A549 (cell line): ENCODE measurements at regions not wholly inside any gene's neighbourhood (a gene's known extent, or its start where the extent isn't known, plus 50 kb on each side); places are given as distances from the start of the nearest gene placed in this dataset.

Source experiments
- ATAC-seq, 2 experiments: fragments of 200-7000 bp in 1 of 2; fragments of >200 bp in 1 of 2; cut with Nextera tagmentation in 1 of 2; cut with Tn5 transposase in 1 of 2; 3 replicates each; pipeline versions ENCODE4 v1.8.0 to v1.9.1; 2018 to 2020; ENCODE audit warnings: mild to moderate bottlenecking in 1 of 2, moderate library complexity in 1 of 2
- CTCF ChIA-PET: fragments of 300-600 bp; sonication (Branson Sonifier 250); formaldehyde crosslinking; extraction: SDS; loops from one replicate; lab custom pipeline; 2021; ENCODE audit warnings: antibody characterized with exemption, inconsistent platforms; lab: Yijun Ruan, JAX
- POLR2A ChIA-PET: fragments of 350-600 bp; formaldehyde crosslinking; extraction: SDS; loops from one replicate; lab custom pipeline; 2021; ENCODE audit warnings: antibody characterized with exemption, inconsistent platforms; lab: Yijun Ruan, JAX
- DNase-seq, 2 experiments: peaks; one replicate each; pipeline versions ENCODE4 v3.0.0 to v3.0.0-alpha.2; 2011 to 2016; ENCODE audit warnings: low read depth in 1 of 2, low spot score in 1 of 2
- FAIRE-seq: peaks from 2 replicates; lab custom pipeline; 2011; peaks lifted over from hg19 to GRCh38; lab: Jason Lieb, UNC
- H3K27ac ChIP-seq, 2 experiments: fragments of >200 bp; sonication (Bioruptor Twin); formaldehyde crosslinking; 3 replicates each; pipeline ENCODE4 v1.5.1; 2016 to 2017
- H3K4me1 ChIP-seq: fragments of >200 bp; sonication (Bioruptor Twin); formaldehyde crosslinking; 3 replicates; pipeline ENCODE4 v1.6.1; 2016
- H3K4me2 ChIP-seq: fragments of >200 bp; sonication (Bioruptor Twin); formaldehyde crosslinking; 3 replicates; pipeline ENCODE4 v1.6.1; 2016
- H3K4me3 ChIP-seq: fragments of >200 bp; sonication (Bioruptor Twin); formaldehyde crosslinking; 3 replicates; pipeline ENCODE4 v1.5.1; 2016
- H3K9me3 ChIP-seq: fragments of >200 bp; sonication (Bioruptor Twin); formaldehyde crosslinking; 3 replicates; pipeline ENCODE4 v1.6.1; 2016
- BHLHE40 ChIP-seq: IDR thresholded peaks from 2 replicates; pipeline ENCODE4 v1.6.1; 2012; ENCODE audit warnings: low read depth, low read length, inconsistent platforms
- CBX2 ChIP-seq: fragments of 200-600 bp; sonication (generic); IDR thresholded peaks from 2 replicates; pipeline ENCODE4 v1.6.1; 2016; ENCODE audit warnings: low read depth, mild to moderate bottlenecking, borderline replicate concordance
- CEBPB ChIP-seq, 2 experiments: fragments of >200 bp in 1 of 2; sonication (Bioruptor Twin) in 1 of 2; formaldehyde crosslinking in 1 of 2; IDR thresholded peaks; 2 replicates each; pipeline ENCODE4 v1.6.1; 2012 to 2016
- CHD4 ChIP-seq: fragments of 200-600 bp; sonication (generic); IDR thresholded peaks from 2 replicates; pipeline ENCODE4 v1.6.1; 2016; ENCODE audit warnings: antibody characterized with exemption, mild to moderate bottlenecking, borderline replicate concordance
- FOSB ChIP-seq: fragments of 250-450 bp; sonication (Bioruptor Pico); IDR thresholded peaks from 2 replicates; pipeline ENCODE4 v1.5.0; 2020; ENCODE audit warnings: mild to moderate bottlenecking, moderate library complexity
- GATA3 ChIP-seq: IDR thresholded peaks from 2 replicates; pipeline ENCODE4 v1.6.1; 2012; ENCODE audit warnings: borderline replicate concordance
- HDAC2 ChIP-seq: fragments of 200-600 bp; sonication (generic); IDR thresholded peaks from 2 replicates; pipeline ENCODE4 v1.6.1; 2016
- HMGXB4 ChIP-seq: fragments of 250-450 bp; sonication (Bioruptor Pico); IDR thresholded peaks from 2 replicates; pipeline ENCODE4 v1.5.0; 2021; ENCODE audit warnings: mild to moderate bottlenecking, moderate library complexity, borderline replicate concordance
- HOXA7 ChIP-seq: fragments of 250-450 bp; sonication (Bioruptor Pico); IDR thresholded peaks from 2 replicates; pipeline ENCODE4 v1.5.0; 2020; ENCODE audit warnings: mild to moderate bottlenecking, moderate library complexity
- HOXB5 ChIP-seq: fragments of 250-450 bp; sonication (Bioruptor Pico); IDR thresholded peaks from 2 replicates; pipeline ENCODE4 v1.5.0; 2020; ENCODE audit warnings: mild to moderate bottlenecking, moderate library complexity
- KDM5A ChIP-seq: fragments of 200-600 bp; sonication (generic); IDR thresholded peaks from 2 replicates; pipeline ENCODE4 v1.6.1; 2016; ENCODE audit warnings: antibody characterized with exemption, mild to moderate bottlenecking
- MYC ChIP-seq: IDR thresholded peaks from 2 replicates; pipeline ENCODE4 v1.6.1; 2012; ENCODE audit warnings: mild to moderate bottlenecking, inconsistent platforms, low read length, improper control_type of control experiment, borderline replicate concordance
- NFE2L2 ChIP-seq: fragments of 150-350 bp; conservative IDR thresholded peaks from 2 replicates; pipeline ENCODE4 v1.6.1; 2014; ENCODE audit warnings: low read length
- PHF8 ChIP-seq: fragments of 200-600 bp; sonication (generic); IDR thresholded peaks from 2 replicates; pipeline ENCODE4 v1.6.1; 2016; ENCODE audit warnings: low read depth, mild to moderate bottlenecking, antibody characterized with exemption, moderate library complexity, borderline replicate concordance
- POLR2AphosphoS2 ChIP-seq: conservative IDR thresholded peaks from 2 replicates; pipeline ENCODE4 v1.6.1; 2012; ENCODE audit warnings: low read length, improper control_type of control experiment, inconsistent platforms
- RAD21 ChIP-seq, 2 experiments: fragments of >200 bp in 1 of 2; sonication (Bioruptor Twin) in 1 of 2; formaldehyde crosslinking in 1 of 2; IDR thresholded peaks in 1 of 2; conservative IDR thresholded peaks in 1 of 2; 2 replicates in 1 of 2; 3 replicates in 1 of 2; pipeline ENCODE4 v1.6.1; 2012 to 2018; ENCODE audit warnings: inconsistent platforms in 1 of 2
- RCOR1 ChIP-seq: fragments of 150-350 bp; IDR thresholded peaks from 2 replicates; pipeline ENCODE4 v1.6.1; 2014; ENCODE audit warnings: antibody characterized with exemption, low read length, low read depth
- REST ChIP-seq: fragments of 200-600 bp; sonication (generic); IDR thresholded peaks from 2 replicates; pipeline ENCODE4 v1.6.1; 2016; ENCODE audit warnings: antibody characterized with exemption, mild to moderate bottlenecking, moderate library complexity
- RFX5 ChIP-seq: fragments of 450-650 bp; IDR thresholded peaks from 2 replicates; pipeline ENCODE4 v1.7.1; 2014; ENCODE audit warnings: antibody characterized with exemption, mild to moderate bottlenecking, moderate library complexity
- ZFP36 ChIP-seq: fragments of 450-650 bp; IDR thresholded peaks from 2 replicates; pipeline ENCODE4 v1.6.1; 2014; ENCODE audit warnings: borderline replicate concordance; ENCODE audit not compliant: partially characterized antibody
- ZSCAN20 ChIP-seq: fragments of 250-450 bp; sonication (Bioruptor Pico); IDR thresholded peaks from 2 replicates; pipeline ENCODE4 v1.8.0; 2022; ENCODE audit warnings: mild to moderate bottlenecking, moderate library complexity
- WGBS: methylation state at CpG from one replicate; pipeline ENCODE4 v1.1.6; 2017; ENCODE audit errors: missing lambda C conversion rate; 5-methylcytosine and 5-hydroxymethylcytosine counted together
- TF ChIP-seq, protein P1 (sequence below): fragments of >200 bp; sonication (Bioruptor Twin); formaldehyde crosslinking; IDR thresholded peaks from 2 replicates; pipeline ENCODE4 v1.6.1; 2016

GRCh38 chr5:166909926-166910325, 1381.5 kb upstream of the WWC1 start:
- 23% methylated on average over 2 of the region's 2 CpGs for WGBS
- POLR2A ChIA-PET: no interaction called here
- DNase-seq: no peak
- H3K4me2 ChIP-seq: no peak overlapping the region
- no peak for ATAC-seq
- H3K4me1 ChIP-seq: 0 out of 3 replicates have a peak, but pooled peaks cover 10% of the 10 kb centered on the region
- no peak overlapping the region for H3K4me3 ChIP-seq
- peak overlapping the region in 1 of 2 experiments; percentile 55; a peak in 1 of 6 replicates for H3K27ac ChIP-seq
- H3K9me3 ChIP-seq: no peaks in the 10 kb centered on the region
- FAIRE-seq: no peak
- TF ChIP-seq GATA3 (no peak), HMGXB4 (CRISPR knock-in tag) (no peak), HOXA7 (CRISPR knock-in tag) (no peak), REST (no peak), PHF8 (no peak), HDAC2 (no peak), ZSCAN20 (CRISPR knock-in tag) (no peak), CHD4 (no peak), NFE2L2 (no peak), RAD21 (conservative IDR thresholded peaks at IDR 0.05 in 1 of 2, IDR thresholded peaks at IDR 0.05 in 1 of 2) (no peak), KDM5A (no peak), CBX2 (no peak), FOSB (CRISPR knock-in tag) (no peak), RCOR1 (no peak), RFX5 (no peak), MYC (no peak), HOXB5 (CRISPR knock-in tag) (no peak), POLR2AphosphoS2 (no peak)
- CTCF ChIA-PET: no interaction called here

GRCh38 chr5:166910995-166911394, 1380.5 kb upstream of the WWC1 start:
- H3K4me3 ChIP-seq: no peak overlapping the region
- H3K4me1 ChIP-seq: 0 out of 3 replicates have a peak, but pooled peaks cover 10% of the 10 kb centered on the region
- ChIA-PET POLR2A (no interaction called here), CTCF (no interaction called here)
- H3K27ac ChIP-seq: no peak overlapping the region
- DNase-seq: no peak
- H3K4me2 ChIP-seq: no peak overlapping the region
- ATAC-seq: no peak
- no peak for FAIRE-seq
- WGBS: 13% methylated on average over 3 of the region's 3 CpGs
- no peaks in the 10 kb centered on the region for H3K9me3 ChIP-seq
- TF ChIP-seq FOSB (CRISPR knock-in tag) (no peak), ZFP36 (no peak), CEBPB (IDR thresholded peaks at IDR 0.05) (no peak), RFX5 (no peak), BHLHE40 (no peak)
- TF ChIP-seq, protein P1, sequence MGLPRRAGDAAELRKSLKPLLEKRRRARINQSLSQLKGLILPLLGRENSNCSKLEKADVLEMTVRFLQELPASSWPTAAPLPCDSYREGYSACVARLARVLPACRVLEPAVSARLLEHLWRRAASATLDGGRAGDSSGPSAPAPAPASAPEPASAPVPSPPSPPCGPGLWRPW: no peak
- TF ChIP-seq, all 56 proteins: peak for 0
